ENCODE measurements at regions not wholly inside any gene's neighbourhood (a gene's known extent, or its start where the extent isn't known, plus 50 kb on each side); places are given as distances from the start of the nearest gene placed in this dataset.
"Not testable (repeated sequence)": the region's sequence is repeated elsewhere in the genome, so short reads cannot be mapped to it uniquely, and the experiment has no call there.

DNA sequence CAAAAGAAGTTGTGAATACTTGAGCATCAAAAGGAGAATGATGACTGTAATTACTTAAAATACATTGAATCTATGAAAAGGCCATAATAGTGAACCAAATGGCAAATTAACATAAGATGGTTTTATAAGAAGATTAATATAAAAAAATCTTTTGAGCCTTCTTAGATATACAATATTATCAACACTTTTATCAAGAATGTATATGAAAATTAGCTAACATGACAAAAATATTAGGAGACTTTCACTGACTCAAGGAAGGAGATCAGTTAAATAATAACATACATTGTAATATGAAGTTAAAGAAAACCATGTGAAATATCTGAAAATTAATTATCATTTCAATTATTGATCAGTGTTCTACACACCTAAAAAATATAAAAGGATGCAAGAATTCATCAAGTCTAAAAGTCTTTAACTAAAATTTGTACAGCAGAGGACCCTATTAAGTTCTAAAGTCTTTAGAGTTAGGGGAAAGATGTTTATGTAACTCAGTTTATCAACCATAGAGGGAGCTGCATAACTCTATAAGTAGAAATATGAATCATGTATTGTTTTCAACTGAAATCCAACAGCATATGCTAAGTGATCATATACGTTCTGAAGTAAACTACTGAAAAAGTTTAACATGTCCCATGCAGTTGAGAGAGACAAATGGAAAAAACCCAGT is 756.1 kb upstream of the MIR17HG start:
- no peak for DNase-seq

- no peak for DNase-seq
These were observed 755.6 kb upstream of the MIR17HG start for GRCh38 chr13:90591927-90592268.

DNA sequence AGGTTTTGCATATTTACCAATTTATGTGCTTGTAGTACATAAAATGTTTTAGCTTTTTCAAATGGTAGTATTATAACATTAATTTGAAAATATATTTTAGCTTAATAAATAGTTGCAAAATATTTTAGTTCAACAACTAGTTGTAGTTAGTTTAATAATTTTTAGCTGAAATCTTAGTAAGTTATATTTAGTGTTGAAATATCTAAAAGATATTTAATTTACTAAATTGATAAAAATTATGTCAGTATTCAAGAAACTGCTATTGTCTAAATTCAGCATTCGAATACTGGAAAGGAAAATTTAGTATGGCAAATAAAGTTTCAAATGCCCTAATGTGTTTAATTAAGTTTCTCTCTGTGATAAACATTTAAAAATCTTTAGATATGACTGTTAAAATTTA is 754.5 kb upstream of the MIR17HG start:
- no peak for DNase-seq

DNA sequence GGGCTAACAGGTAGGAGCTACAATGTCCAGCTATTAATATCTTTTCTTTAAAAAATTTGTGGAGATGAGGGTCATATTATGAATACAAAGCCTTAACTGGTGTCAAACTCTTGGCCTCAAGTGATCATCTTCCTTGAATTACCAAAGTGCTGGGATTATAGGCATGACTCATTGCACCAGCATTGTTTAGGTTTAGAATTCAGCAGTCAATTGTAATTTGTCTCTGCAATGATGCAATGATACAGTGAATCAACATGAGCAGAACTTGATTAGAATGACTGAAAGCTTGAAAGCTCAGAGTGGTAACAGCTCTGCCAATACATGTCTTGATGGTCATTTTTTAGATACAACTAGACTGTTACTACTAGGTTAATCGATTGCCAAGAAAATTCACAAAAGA is 752.8 kb upstream of the MIR17HG start:
- no peak for DNase-seq

DNA sequence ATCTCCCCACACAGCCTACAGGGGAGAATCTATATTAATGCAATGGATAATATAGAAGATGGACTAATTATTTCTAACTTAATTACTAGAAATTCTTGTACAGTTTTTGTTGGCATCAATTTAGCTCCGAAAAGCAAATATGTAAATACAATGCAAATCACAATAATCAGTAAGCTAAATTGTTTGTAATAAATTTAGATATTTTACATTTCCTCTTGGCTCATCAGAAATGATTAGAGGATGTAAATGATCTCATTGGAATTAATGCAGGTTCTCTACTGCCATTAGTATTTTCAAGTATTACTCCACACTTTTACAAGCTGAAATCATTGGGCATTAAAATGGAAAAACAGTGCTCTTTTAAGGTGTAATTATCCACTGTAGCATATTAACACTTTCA is 741.8 kb upstream of the MIR17HG start:
- no peak for DNase-seq

DNA sequence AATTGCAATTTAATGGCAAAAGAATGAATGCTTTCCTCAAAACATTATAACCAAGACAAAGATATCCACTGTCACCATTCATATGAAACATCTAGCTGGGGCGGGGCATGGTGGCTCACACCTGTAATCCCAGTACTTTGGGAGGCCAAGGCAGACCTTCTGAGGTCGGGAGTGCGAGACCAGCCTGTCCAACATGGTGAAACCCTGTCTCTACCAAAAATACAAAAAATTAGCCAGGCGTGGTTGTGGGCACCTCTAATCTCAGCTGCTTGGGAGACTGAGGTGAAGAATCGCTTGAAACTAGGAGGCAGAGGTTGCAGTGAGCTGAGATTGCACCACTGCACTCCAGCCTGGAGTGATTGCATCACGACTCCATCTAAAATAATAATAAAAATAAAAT is 740.6 kb upstream of the MIR17HG start:
- DNase-seq, result not testable (repeated sequence)

DNA sequence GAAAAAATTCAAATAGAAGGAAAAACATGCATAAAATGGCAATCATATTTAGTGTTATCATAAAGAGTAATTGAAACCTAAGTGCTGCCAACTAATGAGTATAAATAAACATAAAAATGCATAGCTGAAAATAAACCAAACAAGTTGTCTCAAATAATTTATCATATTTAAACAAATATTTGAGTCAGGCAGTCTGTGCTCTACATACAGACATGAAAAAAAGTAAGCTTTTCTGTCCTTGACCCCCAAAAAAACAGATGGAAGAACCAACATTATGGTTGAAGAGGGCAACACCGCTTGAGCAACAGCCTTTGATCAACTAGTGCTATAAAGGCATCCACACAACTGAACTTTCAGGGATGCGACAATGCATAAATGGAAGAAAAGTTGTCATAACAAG is 735.1 kb upstream of the MIR17HG start:
- no peak for DNase-seq

DNA sequence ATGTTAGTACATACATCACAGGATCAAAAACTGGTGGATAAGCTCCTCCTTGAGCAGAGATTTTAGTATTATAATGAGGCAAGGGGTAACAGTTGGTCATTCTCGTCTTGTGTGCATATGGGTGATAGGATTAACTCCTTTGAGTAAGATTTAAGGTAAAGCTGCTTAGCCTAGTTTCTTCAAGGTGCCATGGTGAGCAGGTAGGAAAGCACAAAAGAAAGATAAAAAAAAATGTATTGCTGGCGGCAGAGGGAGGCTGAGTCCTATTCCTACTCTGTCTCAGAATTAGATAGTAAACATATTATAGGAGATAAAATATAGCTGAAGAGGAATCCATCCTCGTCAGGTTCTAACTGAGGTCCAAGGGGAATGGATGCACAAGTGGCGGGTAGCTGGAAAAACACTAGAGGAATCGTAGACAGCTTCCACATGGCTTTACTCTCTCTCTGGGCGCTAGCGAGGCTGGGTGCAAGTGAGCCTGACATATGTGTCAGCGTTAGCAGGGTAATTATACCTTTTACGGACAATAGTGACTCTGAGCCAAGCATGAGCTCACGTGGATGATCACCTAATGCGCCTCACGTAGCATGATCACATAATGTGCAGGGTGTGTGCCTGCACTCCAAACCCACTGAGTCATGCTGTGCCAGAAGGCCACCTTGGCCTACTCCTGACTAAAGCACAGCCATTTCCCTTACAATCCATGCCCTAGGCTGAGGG is 734.3 kb upstream of the MIR17HG start:
- DNase-seq, result no peak

DNA sequence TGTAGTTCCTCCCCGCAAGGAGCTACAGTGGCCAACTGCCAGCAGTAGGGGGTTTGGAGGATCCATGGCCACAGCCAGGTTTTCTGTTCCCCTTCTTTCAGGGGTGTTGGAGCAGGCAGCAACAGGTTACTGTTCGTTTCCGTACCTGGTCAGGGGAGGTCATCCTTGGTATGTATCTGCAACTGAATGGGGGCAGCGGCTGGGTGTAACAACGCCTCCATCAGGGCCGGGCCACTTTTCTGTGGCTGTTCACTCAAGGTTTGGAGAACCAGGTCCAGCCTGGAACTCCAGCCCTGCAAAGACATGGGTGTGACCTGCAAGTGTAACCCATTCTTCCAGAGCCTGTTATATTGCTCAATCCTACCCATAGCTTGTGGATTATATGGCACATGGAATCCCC is 732.3 kb upstream of the MIR17HG start:
- DNase-seq, result no peak

DNA sequence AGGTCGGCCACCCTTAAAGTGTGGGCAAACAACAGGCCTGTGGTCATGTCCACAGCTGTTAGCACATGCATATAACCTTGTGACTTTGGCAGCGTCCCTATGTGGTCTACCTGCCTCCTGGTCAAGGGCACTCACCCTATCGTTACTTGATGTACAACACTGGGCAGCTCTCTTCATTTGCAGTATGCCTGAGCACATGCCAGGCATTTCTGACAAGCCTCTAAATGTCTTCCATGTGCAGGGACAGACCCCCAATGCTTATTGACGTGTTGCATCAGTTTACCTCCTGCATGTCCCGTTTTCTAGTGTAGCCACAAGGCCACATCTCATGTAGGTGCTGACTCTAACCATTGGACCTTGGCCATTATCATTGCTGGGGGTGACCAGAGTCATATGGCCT is 731.7 kb upstream of the MIR17HG start:
- no peak for DNase-seq

- no peak for DNase-seq
These were observed 729.4 kb upstream of the MIR17HG start for GRCh38 chr13:90618133-90618532.

- DNase-seq, result no peak
These were observed 724.9 kb upstream of the MIR17HG start for GRCh38 chr13:90622541-90622940.

GRCh38 chr13:90623318-90624011 is 724.0 kb upstream of the MIR17HG start:
- no peak for DNase-seq

DNA sequence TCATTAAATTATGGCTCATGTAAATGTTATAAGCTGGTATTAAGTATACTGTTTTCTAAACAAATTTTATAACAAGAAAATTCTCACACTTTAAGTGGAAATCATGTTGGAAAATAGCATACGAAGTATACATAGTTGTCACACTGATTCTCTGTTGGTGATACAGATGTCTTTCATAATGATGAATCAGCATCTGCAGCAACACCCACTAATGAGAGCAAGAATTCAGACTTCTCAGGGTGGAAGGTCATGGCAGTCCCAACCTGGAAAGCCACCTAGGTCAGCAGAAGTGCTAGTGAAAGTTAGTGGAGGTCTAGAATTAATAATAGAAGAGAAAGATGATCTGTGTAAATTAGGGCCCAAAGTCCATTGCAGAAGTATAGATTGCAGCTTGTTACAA is 719.7 kb upstream of the MIR17HG start:
- DNase-seq, result no peak

- no peak for DNase-seq
These were observed 719.0 kb upstream of the MIR17HG start for GRCh38 chr13:90628471-90628870.

- no peak for DNase-seq
These were observed 716.8 kb upstream of the MIR17HG start for GRCh38 chr13:90630716-90631115.

- DNase-seq, result no peak
These were observed 715.3 kb upstream of the MIR17HG start for GRCh38 chr13:90632184-90632583.

- no peak for DNase-seq
These were observed 713.6 kb upstream of the MIR17HG start for GRCh38 chr13:90633849-90634248.

DNA sequence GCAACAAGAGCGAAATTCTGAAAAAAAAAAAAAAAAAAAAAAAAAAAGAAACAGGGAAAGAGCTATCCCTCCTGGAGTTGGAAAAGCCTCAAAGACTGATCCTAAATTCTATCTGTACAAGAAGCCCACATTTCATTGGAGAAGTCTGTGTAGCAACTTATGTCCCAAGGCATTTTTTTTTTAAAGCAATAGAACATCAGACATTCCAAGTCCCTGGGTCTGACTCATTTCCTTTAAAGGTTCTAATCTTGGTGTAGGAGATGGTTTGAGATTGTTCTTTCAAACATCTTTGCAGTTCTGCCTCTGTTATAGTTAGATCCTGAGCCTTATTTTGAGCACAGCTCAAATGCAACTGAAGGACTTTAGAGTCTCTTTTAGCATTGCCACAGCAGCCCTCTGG is 706.5 kb upstream of the MIR17HG start:
- DNase-seq, result no peak

- DNase-seq, result no peak
These were observed 705.6 kb upstream of the MIR17HG start for GRCh38 chr13:90641884-90642283.

DNA sequence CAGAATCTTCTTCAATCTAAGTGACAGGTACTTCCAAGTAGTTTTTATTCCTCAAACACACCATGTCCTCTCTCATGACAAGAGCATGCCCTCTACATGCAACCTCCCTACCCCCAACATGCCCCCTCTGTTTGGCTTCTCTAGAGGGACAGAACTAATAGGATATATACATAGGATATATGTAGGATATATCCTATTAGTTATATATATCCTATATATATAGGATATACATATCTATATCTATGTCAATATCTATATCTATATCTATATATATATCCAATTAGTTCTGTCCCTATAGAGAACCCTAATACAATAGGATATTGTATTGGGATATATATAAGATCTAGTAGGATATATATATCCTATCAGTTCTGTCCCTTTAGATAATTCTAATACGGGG is 701.9 kb upstream of the MIR17HG start:
- no peak for DNase-seq

DNA sequence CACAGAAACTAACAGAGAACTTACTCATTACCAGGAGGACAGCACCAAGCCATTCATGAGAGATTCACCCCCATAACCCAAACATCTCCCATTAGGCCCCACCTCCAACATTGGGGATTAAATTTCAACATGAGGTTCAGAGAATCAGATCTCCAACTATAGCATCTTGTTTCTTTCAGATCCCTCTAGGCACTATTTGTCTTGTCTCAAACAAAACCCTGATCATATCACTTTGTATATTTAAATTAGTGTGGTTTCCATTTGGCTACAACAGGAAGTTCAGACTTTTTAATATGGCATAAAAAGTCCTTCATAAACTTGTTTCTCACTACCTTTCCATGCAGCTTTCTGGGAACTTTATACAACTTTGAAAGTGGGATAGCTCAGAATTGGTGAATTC is 699.0 kb upstream of the MIR17HG start:
- no peak for DNase-seq

DNA sequence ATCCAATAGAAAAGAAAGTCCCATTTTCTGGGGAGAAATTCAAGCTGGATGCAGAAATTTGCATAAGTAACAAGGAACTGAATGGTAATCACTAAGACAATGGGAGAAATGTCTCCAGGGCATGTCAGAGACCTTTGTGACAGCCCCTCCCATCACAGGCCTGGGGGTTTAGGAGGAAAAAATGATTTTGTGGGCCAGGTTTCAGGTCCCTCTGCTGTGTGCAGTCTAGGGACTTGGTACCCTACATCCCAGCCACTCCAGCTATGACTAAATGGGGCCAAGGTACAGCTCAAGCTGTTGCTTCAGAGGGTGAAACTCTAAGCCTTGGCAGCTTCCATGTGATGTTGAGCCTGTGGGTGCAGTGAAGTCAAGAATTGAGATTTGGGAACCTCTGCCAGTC is 695.5 kb upstream of the MIR17HG start:
- no peak for DNase-seq

- no peak for DNase-seq
These were observed 692.5 kb upstream of the MIR17HG start for GRCh38 chr13:90654970-90655369.
